K562 (cell line): ENCODE measurements at regions not wholly inside any gene's neighbourhood (a gene's known extent, or its start where the extent isn't known, plus 50 kb on each side); places are given as distances from the start of the nearest gene placed in this dataset.

Source experiments
- ATAC-seq: fragments of 200-7000 bp; cut with Tn5 transposase; 3 replicates; pipeline ENCODE4 v1.9.1; 2020; ENCODE audit warnings: moderate library complexity
- BruUV-seq: library from RNA; stranded (reverse); fragments of 400-500 nt; replicated peaks from 2 replicates; lab custom pipeline; 2021; lab: Mats Ljungman, UMichigan
- CTCF ChIA-PET: fragments of 300-600 bp; formaldehyde crosslinking; extraction: SDS; loops from one replicate; lab custom pipeline; 2021; ENCODE audit warnings: low intra/inter-chr PET ratio; lab: Yijun Ruan, JAX
- POLR2A ChIA-PET: fragments of 300-600, 350-650 bp; sonication (Branson Sonifier 250); formaldehyde crosslinking; extraction: SDS; loops from one replicate; lab custom pipeline; 2021; ENCODE audit warnings: antibody characterized with exemption, inconsistent platforms; lab: Yijun Ruan, JAX
- DNase-seq, 4 experiments: peaks; one replicate each; pipeline versions ENCODE4 v3.0.0 to v3.0.0-alpha.2; 2011 to 2018; ENCODE audit warnings: low spot score in 3 of 4, mixed read lengths in 3 of 4; ENCODE audit errors: extremely low read depth in 1 of 4
- FAIRE-seq: peaks from 2 replicates; lab custom pipeline; 2011; peaks lifted over from hg19 to GRCh38; lab: Jason Lieb, UNC
- H2AFZ ChIP-seq: 2 replicates; pipeline ENCODE4 v1.6.0; 2011; ENCODE audit warnings: low read depth, low read length, control low read depth, inconsistent platforms
- H3K27ac ChIP-seq: fragments of 200-600 bp; 3 replicates; pipeline ENCODE4 v1.8.0; 2011; ENCODE audit warnings: low read depth, mild to moderate bottlenecking, control low read depth, inconsistent platforms, low read length, moderate library complexity, mixed read lengths; ENCODE audit errors: extremely low read depth
- H3K27me3 ChIP-seq, 2 experiments: fragments of 300-600 bp in 1 of 2; 2 replicates in 1 of 2; 3 replicates in 1 of 2; pipeline versions ENCODE4 v1.6.0 to v1.8.0; 2011; ENCODE audit warnings: inconsistent platforms in 2 of 2, low read length in 2 of 2, mild to moderate bottlenecking in 1 of 2, mixed read lengths in 1 of 2, moderate library complexity in 1 of 2; ENCODE audit not compliant: control insufficient read depth in 2 of 2, insufficient read depth in 2 of 2
- H3K36me3 ChIP-seq: fragments of 300-600 bp; 3 replicates; pipeline ENCODE4 v1.8.0; 2011; ENCODE audit warnings: mild to moderate bottlenecking, low read length, inconsistent platforms; ENCODE audit not compliant: control insufficient read depth, insufficient read depth
- H3K4me1 ChIP-seq, 2 experiments: fragments of 200-600 bp in 1 of 2; replicated peaks in 1 of 2; 2 replicates in 1 of 2; 3 replicates in 1 of 2; pipeline versions ENCODE4 v1.5.1 to v1.8.0; 2011; ENCODE audit warnings: inconsistent platforms in 2 of 2, low read length in 2 of 2, mild to moderate bottlenecking in 1 of 2, mixed read lengths in 1 of 2, moderate library complexity in 1 of 2; ENCODE audit not compliant: control insufficient read depth in 2 of 2, insufficient read depth in 2 of 2
- H3K4me2 ChIP-seq: 2 replicates; pipeline ENCODE4 v1.6.1; 2011; ENCODE audit warnings: low read length, control low read depth, inconsistent platforms, mixed read lengths; ENCODE audit not compliant: insufficient read depth
- H3K4me3 ChIP-seq: fragments of 200-600 bp; sonication (generic), shearing (Covaris generic); 2 replicates; pipeline ENCODE4 v1.5.1; 2016; ENCODE audit warnings: control low read depth, inconsistent platforms
- H3K79me2 ChIP-seq: fragments of 200-600 bp; 3 replicates; pipeline ENCODE4 v1.8.0; 2011; ENCODE audit warnings: low read length, inconsistent platforms; ENCODE audit not compliant: control insufficient read depth, insufficient read depth
- H3K9ac ChIP-seq, 2 experiments: 2 replicates each; pipeline versions ENCODE4 v1.6.0 to v1.6.1; 2011; ENCODE audit warnings: low read depth in 2 of 2, low read length in 2 of 2, control low read depth in 1 of 2, inconsistent platforms in 1 of 2, mild to moderate bottlenecking in 1 of 2, mixed read lengths in 1 of 2; ENCODE audit not compliant: insufficient read depth in 1 of 2
- H3K9me1 ChIP-seq: one replicate; pipeline ENCODE4 v1.6.0; 2011; ENCODE audit warnings: inconsistent platforms, mild to moderate bottlenecking, low read length, moderate library complexity; ENCODE audit not compliant: control insufficient read depth, insufficient read depth
- H3K9me3 ChIP-seq: replicated peaks from 2 replicates; pipeline ENCODE4 v1.5.1; 2011; ENCODE audit warnings: low read depth, low read length, inconsistent platforms; ENCODE audit not compliant: control insufficient read depth, insufficient read depth
- H4K20me1 ChIP-seq: replicated peaks from 2 replicates; pipeline ENCODE4 v1.6.1; 2011; ENCODE audit warnings: low read length, inconsistent platforms, mixed read lengths; ENCODE audit not compliant: control insufficient read depth, insufficient read depth
- CEBPB ChIP-seq: fragments of 450-650 bp; IDR thresholded peaks from 2 replicates; pipeline ENCODE4 v1.6.1; 2016; ENCODE audit warnings: missing genetic modification characterization, missing compliant biosample characterization
- NCOR1 ChIP-seq: fragments of 450-650 bp; IDR thresholded peaks from 2 replicates; pipeline ENCODE4 v1.6.1; 2016; ENCODE audit warnings: mild to moderate bottlenecking, moderate library complexity
- TCF15 ChIP-seq: fragments of 250-450 bp; sonication (Bioruptor Pico); IDR thresholded peaks from 2 replicates; pipeline ENCODE4 v1.8.0; 2022; ENCODE audit warnings: moderate library complexity, mild to moderate bottlenecking, inconsistent platforms
- ZBED1 ChIP-seq: IDR thresholded peaks from 2 replicates; pipeline ENCODE4 v1.6.1; 2014
- ZBTB26 ChIP-seq: fragments of 450-650 bp; formaldehyde crosslinking; IDR thresholded peaks from 2 replicates; pipeline ENCODE4 v1.4.0; 2022; ENCODE audit warnings: missing genetic modification characterization
- in situ Hi-C: fragments of 300-500 bp; cut with MboI; formaldehyde crosslinking; loops from 4 replicates; pipeline ENCODE4 v1.15.0; 2018; ENCODE audit warnings: inconsistent platforms, mixed read lengths
- intact Hi-C: fragments of 100-400 bp; cut with micrococcal nuclease; formaldehyde crosslinking; loops from 2 replicates; pipeline ENCODE4 v1.14.2; 2022

GRCh38 chr2:217724471-217724870 is 278.3 kb downstream of the TNS1 start:
- H3K9me3 ChIP-seq, result no peaks in the 10 kb centered on the region

More at GRCh38 chr2:217724471-217724870, 278.3 kb downstream of the TNS1 start:
- in situ Hi-C loops, result loop anchor here (25.0 kb wide), 1 partner anchor 1037 kb away; the partner anchor contains the start of gene IGFBP5
- H4K20me1 ChIP-seq, result no peaks in the 10 kb centered on the region
- POLR2A ChIA-PET, result interaction anchor here (1.0 kb wide), 1 partner anchor 272 kb away, joined by 3 read pairs; no protein-coding TSS in a partner anchor
- H3K79me2 ChIP-seq, result no peaks in the 10 kb centered on the region
- H3K9ac ChIP-seq, result no peak overlapping the region
- peaks cover 2 to 23% of the 10 kb centered on the region in 2 experiments; a peak in 4 of 5 replicates for H3K27me3 ChIP-seq
- FAIRE-seq (no peak), ATAC-seq (no peak), DNase-seq (no peak)
- no peak overlapping the region for H3K4me3 ChIP-seq
- intact Hi-C loops, result no loop called here
- TF ChIP-seq ZBED1, result no peak
- no peak for TF ChIP-seq TCF15 (CRISPR knock-in tag)
- TF ChIP-seq NCOR1, result no peak
- no peak for TF ChIP-seq CEBPB (tag)
- TF ChIP-seq ZBTB26 (CRISPR knock-in tag), result no peak
- H3K4me1 ChIP-seq, result no peaks in the 10 kb centered on the region
- BruUV-seq, result no TSS peak
- no peaks in the 10 kb centered on the region for H3K36me3 ChIP-seq
- CTCF ChIA-PET, result no interaction called here
- no peak overlapping the region for H3K4me2 ChIP-seq
- H3K27ac ChIP-seq, result no peak overlapping the region
- H2AFZ ChIP-seq, result no peak overlapping the region
- H3K9me1 ChIP-seq, result no peaks in the 10 kb centered on the region
